GM21423 (cell line): ENCODE measurements at regions not wholly inside any gene's neighbourhood (a gene's known extent, or its start where the extent isn't known, plus 50 kb on each side); places are given as distances from the start of the nearest gene placed in this dataset.
"Not testable (repeated sequence)": the region's sequence is repeated elsewhere in the genome, so short reads cannot be mapped to it uniquely, and the experiment has no call there.

Experiments
- ATAC-seq: cut with Tn5 transposase; IDR thresholded peaks from one replicate; pipeline ENCODE4 v1.9.1; 2021; ENCODE audit warnings: mild to moderate bottlenecking, moderate library complexity; ENCODE audit not compliant: unreplicated experiment

GRCh38 chr7:6988608-6989007 is 162.5 kb upstream of the CCZ1B start:
- ATAC-seq, result not testable (repeated sequence)

GRCh38 chr7:6989968-6990367 is 163.9 kb upstream of the CCZ1B start:
- not testable (repeated sequence) for ATAC-seq

- not testable (repeated sequence) for ATAC-seq
These were observed 164.5 kb upstream of the CCZ1B start for GRCh38 chr7:6990426-6991152.

- not testable (repeated sequence) for ATAC-seq
These were observed 165.1 kb upstream of the CCZ1B start for GRCh38 chr7:6991169-6991611.

GRCh38 chr7:6991686-6992085 is 165.6 kb upstream of the CCZ1B start:
- ATAC-seq, result not testable (repeated sequence)

GRCh38 chr7:6992133-6992532 is 166.1 kb upstream of the CCZ1B start:
- not testable (repeated sequence) for ATAC-seq

GRCh38 chr7:6995026-6995425 is 169.0 kb upstream of the CCZ1B start:
- ATAC-seq, result not testable (repeated sequence)

GRCh38 chr7:6995493-6996289 is 169.6 kb upstream of the CCZ1B start:
- ATAC-seq, result not testable (repeated sequence)

- ATAC-seq, result not testable (repeated sequence)
These were observed 173.1 kb upstream of the CCZ1B start for GRCh38 chr7:6999067-6999666.

GRCh38 chr7:7002418-7003062 is 176.5 kb upstream of the CCZ1B start:
- ATAC-seq, result no peak

- ATAC-seq, result no peak
These were observed 177.0 kb upstream of the C1GALT1 start for GRCh38 chr7:7005303-7005702.

- ATAC-seq, result not testable (repeated sequence)
These were observed 176.4 kb upstream of the C1GALT1 start for GRCh38 chr7:7005949-7006348.

- not testable (repeated sequence) for ATAC-seq
These were observed 171.1 kb upstream of the C1GALT1 start for GRCh38 chr7:7011241-7011640.

- not testable (repeated sequence) for ATAC-seq
These were observed 170.6 kb upstream of the C1GALT1 start for GRCh38 chr7:7011751-7012150.

GRCh38 chr7:7014827-7015595 is 167.3 kb upstream of the C1GALT1 start:
- ATAC-seq, result no peak

- no peak for ATAC-seq
These were observed 164.6 kb upstream of the C1GALT1 start for GRCh38 chr7:7017707-7018280.

GRCh38 chr7:7018290-7018689 is 164.1 kb upstream of the C1GALT1 start:
- no peak for ATAC-seq

- ATAC-seq, result no peak
These were observed 150.1 kb upstream of the C1GALT1 start for GRCh38 chr7:7032221-7032620.

GRCh38 chr7:7035851-7036250 is 146.5 kb upstream of the C1GALT1 start:
- ATAC-seq, result no peak
